ENCODE measurements at regions not wholly inside any gene's neighbourhood (a gene's known extent, or its start where the extent isn't known, plus 50 kb on each side); places are given as distances from the start of the nearest gene placed in this dataset.

DNA sequence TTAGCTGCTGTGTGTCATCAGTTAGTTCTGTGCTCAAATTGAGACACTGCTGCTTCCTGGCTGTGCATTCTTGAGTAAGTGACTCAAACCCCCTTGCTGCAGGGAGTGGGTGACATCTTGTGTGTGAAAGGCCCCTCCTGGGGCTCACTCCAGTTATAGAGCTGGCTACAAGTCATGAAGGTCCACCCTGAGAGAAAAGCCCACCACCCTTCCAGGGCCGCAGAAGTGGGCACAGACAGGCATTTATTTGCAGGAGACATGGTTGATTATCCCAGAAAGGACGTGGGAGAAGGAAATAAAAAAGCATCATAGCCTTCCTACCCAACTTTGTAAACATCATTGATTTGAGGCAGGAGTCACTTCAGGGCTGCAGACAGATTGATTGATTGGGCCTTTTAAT is 550.6 kb downstream of the MATN1 start:
- TF ChIP-seq, protein P1, sequence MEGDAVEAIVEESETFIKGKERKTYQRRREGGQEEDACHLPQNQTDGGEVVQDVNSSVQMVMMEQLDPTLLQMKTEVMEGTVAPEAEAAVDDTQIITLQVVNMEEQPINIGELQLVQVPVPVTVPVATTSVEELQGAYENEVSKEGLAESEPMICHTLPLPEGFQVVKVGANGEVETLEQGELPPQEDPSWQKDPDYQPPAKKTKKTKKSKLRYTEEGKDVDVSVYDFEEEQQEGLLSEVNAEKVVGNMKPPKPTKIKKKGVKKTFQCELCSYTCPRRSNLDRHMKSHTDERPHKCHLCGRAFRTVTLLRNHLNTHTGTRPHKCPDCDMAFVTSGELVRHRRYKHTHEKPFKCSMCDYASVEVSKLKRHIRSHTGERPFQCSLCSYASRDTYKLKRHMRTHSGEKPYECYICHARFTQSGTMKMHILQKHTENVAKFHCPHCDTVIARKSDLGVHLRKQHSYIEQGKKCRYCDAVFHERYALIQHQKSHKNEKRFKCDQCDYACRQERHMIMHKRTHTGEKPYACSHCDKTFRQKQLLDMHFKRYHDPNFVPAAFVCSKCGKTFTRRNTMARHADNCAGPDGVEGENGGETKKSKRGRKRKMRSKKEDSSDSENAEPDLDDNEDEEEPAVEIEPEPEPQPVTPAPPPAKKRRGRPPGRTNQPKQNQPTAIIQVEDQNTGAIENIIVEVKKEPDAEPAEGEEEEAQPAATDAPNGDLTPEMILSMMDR (IDR thresholded peaks at IDR 0.05; ENCODE audit: low read depth, low read length, poor library complexity, severe bottlenecking): no peak
- TF ChIP-seq EZH2phosphoT487 (IDR thresholded peaks at IDR 0.05; ENCODE audit: borderline replicate concordance, low read length): no peak
